GM12873 (cell line): ENCODE measurements at regions not wholly inside any gene's neighbourhood (a gene's known extent, or its start where the extent isn't known, plus 50 kb on each side); places are given as distances from the start of the nearest gene placed in this dataset.

Experiments
- TF ChIP-seq, protein P1 (sequence below): IDR thresholded peaks from 2 replicates; pipeline ENCODE4 v1.5.1; 2012; ENCODE audit warnings: low read depth, mild to moderate bottlenecking, moderate library complexity, low read length, control low read depth; ENCODE audit not compliant: insufficient read depth; ENCODE audit errors: missing control alignments

DNA sequence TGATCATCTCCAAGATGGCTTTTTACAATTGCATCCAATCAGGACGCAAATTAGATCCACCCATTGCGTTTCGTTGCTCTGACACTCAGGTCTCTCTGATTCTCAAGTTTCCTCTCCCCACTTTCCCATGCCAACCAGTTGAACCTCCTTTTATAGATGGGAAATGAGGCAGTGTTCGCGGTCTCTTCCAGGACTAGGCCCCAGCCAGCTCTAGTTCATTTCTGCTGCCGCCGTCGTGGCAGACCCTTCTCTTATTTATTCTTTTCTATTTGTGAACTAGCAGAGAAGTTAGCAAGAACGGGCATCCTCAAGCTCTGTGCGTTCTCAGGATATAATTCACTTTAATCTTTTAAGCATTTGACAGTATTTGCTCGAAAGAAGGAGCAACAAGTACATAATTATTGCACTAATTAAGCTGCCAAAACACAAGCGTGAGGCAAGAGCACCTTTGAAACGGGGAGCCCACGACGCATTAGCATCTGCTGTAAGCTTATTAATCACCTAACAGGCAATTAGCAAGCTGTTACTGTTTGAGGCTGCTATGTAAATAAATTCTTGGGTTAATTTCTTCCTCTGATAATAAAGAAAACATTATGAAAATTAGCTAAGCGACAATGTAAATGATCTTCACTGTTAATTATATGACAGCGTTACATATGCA, 246.4 kb upstream of the TLE3 start:
- TF ChIP-seq, protein P1, sequence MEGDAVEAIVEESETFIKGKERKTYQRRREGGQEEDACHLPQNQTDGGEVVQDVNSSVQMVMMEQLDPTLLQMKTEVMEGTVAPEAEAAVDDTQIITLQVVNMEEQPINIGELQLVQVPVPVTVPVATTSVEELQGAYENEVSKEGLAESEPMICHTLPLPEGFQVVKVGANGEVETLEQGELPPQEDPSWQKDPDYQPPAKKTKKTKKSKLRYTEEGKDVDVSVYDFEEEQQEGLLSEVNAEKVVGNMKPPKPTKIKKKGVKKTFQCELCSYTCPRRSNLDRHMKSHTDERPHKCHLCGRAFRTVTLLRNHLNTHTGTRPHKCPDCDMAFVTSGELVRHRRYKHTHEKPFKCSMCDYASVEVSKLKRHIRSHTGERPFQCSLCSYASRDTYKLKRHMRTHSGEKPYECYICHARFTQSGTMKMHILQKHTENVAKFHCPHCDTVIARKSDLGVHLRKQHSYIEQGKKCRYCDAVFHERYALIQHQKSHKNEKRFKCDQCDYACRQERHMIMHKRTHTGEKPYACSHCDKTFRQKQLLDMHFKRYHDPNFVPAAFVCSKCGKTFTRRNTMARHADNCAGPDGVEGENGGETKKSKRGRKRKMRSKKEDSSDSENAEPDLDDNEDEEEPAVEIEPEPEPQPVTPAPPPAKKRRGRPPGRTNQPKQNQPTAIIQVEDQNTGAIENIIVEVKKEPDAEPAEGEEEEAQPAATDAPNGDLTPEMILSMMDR, result no peak

DNA sequence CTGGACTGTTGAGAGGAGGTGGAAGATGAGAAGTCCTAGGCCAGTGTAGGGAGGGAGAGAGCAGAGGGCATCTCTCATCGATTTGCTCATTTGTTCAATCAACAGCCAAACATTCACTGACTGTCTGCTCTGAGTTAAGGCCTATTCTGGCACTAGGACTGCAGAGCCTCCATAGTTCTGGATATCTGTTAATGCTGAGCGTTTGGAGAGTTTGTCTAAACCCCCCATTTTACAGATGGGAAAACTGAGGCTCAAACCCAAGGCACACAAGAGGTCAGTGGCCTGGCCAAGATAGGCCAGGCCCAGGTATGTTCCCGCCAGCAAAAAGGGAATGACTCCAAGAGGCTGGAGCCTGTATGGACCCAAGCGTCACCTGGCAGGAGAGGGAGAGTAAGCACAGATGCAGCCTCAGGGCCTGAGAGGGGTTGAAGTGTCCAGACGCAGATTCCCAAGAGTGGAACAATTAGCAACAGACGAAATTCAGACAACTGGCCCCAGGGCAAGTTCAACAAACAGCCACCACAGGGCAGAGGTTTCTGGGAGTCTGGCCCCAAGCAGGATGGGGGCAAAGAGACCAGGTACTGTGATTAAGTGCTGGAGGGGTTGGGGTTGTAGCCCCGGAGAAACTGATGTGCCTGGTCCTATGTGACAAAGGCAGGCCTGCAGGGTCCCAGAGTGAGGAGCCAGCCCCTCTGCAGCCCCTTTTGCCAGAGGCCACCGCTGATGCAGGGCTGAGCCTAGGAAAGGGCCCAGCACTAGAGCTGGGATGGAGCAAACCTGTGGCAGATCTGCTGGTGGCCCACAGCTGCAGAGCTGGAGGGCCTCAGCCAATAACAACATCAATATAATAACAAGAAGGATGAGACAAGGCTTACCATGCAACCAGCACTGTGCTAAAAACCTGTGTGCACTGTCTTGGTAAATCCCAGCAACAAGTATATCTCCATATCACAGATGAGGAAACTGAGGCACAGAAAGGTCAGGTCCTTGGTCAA, 245.1 kb upstream of the TLE3 start:
- TF ChIP-seq, protein P1, result no peak

DNA sequence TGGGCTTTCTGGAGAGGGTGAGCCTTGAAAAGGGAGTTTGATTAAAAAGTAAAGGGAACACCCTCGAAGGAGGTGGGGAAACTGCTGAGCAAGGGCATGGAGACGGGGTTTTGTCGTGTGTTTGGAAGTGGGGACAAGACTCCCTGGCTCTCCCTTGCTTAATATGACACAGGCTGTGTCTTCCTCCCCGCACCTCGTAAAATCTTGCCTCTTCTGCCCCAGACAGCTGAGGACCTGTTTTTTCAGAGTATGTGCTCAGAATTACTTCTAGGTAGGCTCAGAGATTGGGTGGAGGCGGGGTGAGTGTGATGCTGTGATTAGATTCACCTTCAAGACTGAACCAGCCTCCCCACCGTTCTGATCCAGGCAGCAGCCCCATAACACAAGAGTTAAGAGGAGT, 244.4 kb upstream of the TLE3 start:
- TF ChIP-seq, protein P1, result no peak

DNA sequence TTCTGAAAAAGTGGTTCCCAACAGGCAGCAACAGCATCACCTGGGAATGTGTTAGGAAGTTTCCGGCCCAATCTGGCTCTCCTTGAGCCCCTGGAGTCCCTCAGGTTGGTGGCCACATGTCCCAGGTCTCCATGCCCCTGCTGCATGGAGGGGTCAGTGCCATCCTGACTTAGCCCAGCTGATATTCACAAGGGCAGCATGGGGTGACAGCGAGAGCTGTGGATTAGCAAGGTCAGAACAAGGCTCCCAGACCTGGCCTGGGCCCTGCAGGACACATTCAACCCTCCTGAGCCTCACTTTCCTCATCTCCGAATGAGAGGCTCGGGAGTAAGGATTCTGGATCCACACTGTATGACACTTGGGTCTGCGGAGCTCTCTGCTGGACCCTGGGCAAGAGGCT, 243.8 kb upstream of the TLE3 start:
- TF ChIP-seq, protein P1, result no peak

DNA sequence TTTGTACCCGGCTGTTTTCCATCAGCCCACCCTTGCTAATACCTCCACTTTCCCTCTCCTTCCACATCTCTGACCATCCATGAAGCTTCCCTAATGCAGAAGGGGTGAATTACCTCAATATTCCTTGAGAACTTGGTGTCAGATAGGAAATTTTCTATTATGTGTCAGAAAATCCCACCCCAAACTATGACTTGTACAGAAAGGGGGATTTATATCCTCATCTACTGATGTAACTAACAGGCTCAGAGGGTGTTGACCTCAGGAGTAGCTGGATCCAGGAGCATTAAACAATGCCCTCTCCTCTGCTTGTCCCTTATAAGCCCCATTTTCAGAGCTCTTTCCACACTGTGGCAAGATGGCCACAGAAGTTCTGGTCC, 242.8 kb upstream of the TLE3 start:
- TF ChIP-seq, protein P1, result no peak

DNA sequence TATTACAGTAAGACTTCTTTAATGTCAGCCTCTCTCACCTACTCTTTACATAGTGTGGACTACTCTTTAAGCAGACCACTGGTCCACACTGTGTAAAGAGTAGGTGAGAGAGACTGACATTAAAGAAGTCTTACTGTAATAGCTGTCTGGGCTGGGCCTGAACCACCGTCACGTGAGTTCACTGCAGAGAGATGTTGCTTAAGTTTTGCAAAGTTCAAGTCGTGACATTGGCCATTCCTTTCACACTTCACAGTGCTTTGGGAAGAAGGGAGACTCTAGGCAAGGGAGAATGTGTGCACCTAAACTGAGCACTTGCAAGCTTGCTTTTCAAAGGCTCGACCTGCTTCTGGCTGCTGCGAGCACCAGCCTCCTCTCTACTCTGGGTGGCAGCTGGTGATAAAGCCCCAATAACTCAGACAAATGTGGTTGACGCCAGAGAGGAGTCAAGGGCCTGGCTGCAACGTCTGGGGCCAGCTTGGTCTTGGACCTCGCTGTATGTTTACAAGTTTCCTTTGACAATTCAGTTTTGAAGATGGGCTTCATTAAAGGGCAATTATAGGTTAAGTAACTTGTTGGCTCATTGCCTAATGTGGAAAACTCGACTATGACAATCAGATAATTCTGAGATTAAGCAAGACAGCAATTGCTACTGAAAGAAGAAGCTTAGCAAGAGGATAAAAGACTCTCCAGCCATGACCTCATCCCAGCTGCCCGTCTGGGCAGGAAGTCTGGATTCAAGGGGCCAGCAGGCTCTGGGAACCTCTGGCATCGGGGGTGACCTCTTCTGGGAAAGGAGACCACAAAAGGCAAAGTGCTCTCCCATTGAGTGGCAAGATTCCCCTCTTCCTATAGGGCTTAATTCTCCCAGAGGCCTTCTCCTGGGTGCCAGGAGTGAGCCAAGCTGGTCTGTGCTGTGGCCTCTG, 242.1 kb upstream of the TLE3 start:
- TF ChIP-seq, protein P1, result no peak
